Tibial nerve (tissue), 4 donors: ENCODE measurements at regions not wholly inside any gene's neighbourhood (a gene's known extent, or its start where the extent isn't known, plus 50 kb on each side); places are given as distances from the start of the nearest gene placed in this dataset.
"Not testable (repeated sequence)": the region's sequence is repeated elsewhere in the genome, so short reads cannot be mapped to it uniquely, and the experiment has no call there.

ENCODE experiments used
- CTCF ChIP-seq, 5 experiments: fragments of 200-600 bp in 3 of 5; fragments of 450-650 bp in 2 of 5; sonication (generic) in 3 of 5; IDR thresholded peaks; one replicate each; pipeline ENCODE4 v1.5.1; 2016 to 2019; ENCODE audit warnings: antibody characterized with exemption in 5 of 5, mild to moderate bottlenecking in 3 of 5, moderate library complexity in 2 of 5
- EP300 ChIP-seq, 2 donors: sonication (generic); formaldehyde crosslinking; IDR thresholded peaks; one replicate each; pipeline ENCODE4 v1.6.1; 2017; ENCODE audit warnings: antibody characterized with exemption in 2 of 2, mild to moderate bottlenecking in 1 of 2
- POLR2A ChIP-seq, 2 donors: fragments of 450-650 bp; IDR thresholded peaks; one replicate each; pipeline ENCODE4 v1.6.1; 2017; ENCODE audit warnings: antibody characterized with exemption in 2 of 2, mild to moderate bottlenecking in 2 of 2, moderate library complexity in 2 of 2

GRCh38 chr1:188812836-188813573 lies 1664.7 kb downstream of the BRINP3 start:
- not testable (repeated sequence) for TF ChIP-seq CTCF, EP300, POLR2A (IDR thresholded peaks at IDR 0.05)
